ENCODE measurements at regions not wholly inside any gene's neighbourhood (a gene's known extent, or its start where the extent isn't known, plus 50 kb on each side); places are given as distances from the start of the nearest gene placed in this dataset.

GRCh38 chr6:156560476-156560875, 216.7 kb upstream of the ARID1B start:
- DNase-seq, result no peak

DNA sequence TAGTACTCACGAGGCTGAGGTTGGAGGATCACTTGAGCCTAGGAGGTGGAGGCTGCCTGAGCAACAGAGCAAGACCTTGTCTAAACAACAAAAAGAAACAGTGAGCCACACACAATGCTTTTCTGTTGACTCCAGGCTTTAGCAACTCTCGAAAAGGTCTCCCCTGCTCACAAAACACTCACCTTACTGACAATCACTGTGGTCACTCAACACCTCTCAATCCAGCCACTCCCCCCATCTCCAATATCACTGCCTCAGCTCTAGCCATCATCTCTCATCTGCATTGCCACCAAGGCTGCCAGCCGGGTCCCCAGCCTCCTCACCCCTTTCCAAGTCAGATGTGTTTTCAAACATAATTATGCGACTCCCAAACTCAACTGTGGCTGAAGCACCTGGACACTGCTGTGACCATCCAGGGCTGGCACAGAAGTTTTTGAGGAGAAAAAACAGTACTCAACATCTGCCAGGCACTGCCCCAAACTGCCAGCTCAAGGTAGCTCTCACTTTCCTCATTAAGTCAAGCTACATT, 218.0 kb upstream of the ARID1B start:
- DNase-seq, result no peak

DNA sequence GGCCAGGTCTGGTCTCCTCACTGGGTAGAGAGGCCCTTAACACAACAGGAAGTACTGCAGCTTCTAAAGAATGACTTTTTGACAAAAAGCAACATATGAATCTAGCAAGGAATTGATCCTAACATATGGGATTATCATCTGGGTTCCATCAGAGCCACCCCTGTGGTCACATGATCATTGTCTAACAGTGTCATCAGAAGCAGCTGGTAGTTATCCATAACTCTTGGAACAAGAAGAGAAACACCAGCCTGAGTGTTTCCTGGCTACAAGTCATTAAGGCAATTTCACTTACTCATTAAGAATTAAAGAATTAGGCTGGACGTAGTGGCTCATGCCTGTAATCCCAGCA, 219.3 kb upstream of the ARID1B start:
- no peak for DNase-seq

- no peak for DNase-seq
These were observed 219.8 kb upstream of the ARID1B start for GRCh38 chr6:156557251-156557910.

- DNase-seq, result no peak
These were observed 220.4 kb upstream of the ARID1B start for GRCh38 chr6:156556811-156557210.

- no peak for DNase-seq
These were observed 222.1 kb upstream of the ARID1B start for GRCh38 chr6:156555116-156555515.

- no peak for DNase-seq
These were observed 223.0 kb upstream of the ARID1B start for GRCh38 chr6:156554160-156554559.

DNA sequence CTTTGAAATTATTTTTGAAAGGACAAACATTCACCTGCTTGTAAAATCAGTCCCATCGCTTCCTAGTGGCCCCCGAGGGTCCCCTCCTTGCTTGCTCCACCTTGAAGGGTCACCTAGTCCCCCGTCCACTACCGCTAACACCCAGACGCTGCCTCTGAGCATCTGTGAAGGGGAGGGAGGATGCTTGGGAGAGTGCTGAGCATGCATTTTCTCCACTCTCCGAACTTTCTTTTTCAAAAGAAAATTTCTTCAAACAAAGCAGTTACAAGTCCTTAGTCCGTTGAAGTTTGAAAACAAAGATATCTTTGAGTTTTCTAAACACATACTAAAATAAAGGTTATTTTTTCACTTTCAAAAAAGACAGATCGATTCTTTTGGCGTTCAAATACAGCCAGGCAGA, 224.3 kb upstream of the ARID1B start:
- DNase-seq, result no peak

DNA sequence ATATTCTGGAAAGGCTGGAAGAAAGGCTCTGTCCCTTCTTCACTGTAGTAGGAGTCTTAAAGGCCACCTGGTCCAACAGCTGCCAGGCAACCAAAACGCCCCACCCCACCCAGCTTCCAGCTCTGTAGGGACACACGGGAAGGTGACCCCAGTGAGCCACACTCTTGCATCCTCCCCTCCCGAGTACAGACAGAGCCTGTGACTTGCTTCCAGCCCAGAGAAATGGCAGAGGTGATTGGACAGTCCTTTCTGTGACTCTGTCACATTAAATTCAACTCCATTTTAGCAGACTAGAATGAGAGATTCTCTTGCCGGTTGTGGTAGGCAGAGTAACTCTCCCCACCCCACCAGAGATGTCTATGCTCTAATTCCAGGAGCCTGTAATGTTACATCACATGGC, 226.2 kb upstream of the ARID1B start:
- DNase-seq, result no peak

DNA sequence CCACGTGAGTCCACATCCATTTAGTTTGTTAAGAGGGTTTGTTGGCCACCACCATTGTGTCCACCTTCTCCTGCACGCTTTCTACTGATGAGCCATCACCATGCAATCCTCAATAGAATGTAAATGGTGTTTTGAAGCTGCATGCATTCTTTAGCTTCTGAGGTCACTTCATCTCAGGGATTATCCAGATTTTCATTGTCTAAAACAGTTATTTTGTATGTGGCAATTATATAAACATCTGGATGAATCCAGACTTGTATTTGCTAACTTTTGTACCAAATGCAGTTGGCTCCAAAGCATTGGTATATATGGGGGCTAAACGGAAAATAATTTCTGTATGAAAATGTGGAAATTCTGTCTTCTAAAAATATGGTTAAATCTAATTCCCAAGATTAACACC, 231.2 kb upstream of the ARID1B start:
- no peak for DNase-seq

DNA sequence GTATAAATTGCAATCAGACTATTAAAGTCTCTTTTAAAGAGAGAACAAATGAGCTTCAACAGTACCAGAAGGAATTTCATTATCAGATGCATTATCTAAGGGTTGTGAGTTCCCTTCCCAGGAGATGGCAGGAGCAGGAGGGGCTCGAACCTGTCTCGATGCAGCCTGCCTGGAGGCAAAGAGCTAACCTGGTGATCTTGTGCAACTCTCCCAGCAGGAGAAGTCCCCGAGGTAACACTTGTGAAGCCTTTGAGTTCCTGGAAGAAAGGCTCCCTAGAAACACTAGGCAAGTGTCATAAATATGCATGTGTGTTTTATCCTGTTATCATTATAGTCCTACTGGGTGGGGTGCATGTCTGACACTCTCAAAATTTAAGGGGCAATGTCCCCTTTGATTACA, 232.2 kb upstream of the ARID1B start:
- no peak for DNase-seq

DNA sequence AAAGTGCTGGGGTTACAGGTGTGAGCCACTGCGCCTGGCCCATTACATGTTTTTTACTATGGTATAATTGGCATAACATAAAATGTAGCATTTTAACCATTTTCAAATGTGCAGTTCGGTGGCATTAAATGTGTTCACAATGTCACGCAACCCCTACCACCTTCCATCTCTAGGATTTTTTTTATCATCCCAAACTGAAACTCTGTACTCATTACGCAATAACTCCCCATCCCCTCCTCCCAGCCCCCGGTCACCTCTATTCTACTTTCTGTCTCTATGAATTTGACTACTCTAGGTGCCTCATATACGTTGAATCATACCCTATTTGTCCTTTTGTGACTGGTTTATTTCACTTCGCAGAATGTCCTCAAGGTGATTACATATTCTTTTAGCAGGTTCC, 233.1 kb upstream of the ARID1B start:
- no peak for DNase-seq

- no peak for DNase-seq
These were observed 233.7 kb upstream of the ARID1B start for GRCh38 chr6:156543431-156543830.

- DNase-seq, result no peak
These were observed 238.1 kb upstream of the ARID1B start for GRCh38 chr6:156538875-156539660.

DNA sequence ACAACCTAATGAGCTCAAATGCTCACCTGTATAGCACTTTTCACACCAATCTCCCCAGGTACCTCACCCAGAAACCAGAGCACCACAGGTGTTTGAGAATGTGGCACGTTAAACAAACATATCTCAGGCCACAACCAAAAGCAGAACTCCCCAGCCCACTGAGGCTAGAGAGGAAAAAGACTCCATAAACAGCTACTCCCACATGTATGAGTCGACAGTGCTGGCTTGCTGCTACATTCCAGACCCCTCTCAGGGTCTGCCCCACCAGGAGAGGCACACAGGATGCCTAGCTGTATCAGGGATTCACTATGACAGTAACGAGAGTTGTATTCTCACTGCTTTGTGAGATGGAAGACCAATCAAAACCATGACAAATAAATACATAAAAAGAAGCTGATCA, 242.6 kb upstream of the ARID1B start:
- DNase-seq, result no peak

DNA sequence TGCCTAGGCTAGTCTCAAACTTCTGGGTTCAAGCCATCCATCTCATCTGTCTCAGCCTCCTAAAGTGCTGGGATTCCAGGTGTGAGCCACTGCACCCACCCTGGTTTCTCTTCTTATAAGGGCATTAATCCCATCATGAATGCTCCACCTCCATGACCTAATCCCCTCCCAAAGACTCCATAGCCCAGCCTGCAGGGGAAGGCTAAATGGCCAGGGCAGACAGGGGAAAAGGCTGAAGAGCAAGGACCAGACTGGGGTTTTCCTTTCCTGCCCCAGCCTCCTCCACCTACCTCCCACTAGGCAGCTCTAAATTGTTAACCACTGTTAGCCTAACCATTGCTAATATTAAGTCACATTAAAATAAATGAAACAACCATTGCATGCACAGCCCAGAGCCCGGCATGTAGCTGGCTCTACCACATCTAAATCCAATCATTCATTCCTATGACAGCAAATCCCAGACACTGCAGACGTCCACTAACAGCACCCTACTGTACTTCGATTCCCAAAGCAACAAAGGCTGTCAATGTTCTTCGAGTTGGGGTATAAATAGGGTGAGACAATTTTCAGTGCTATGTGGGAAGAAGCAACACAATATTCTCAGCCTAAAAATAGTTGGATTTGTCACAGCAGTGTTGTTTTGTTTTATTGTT, 243.2 kb upstream of the ARID1B start:
- DNase-seq, result no peak

DNA sequence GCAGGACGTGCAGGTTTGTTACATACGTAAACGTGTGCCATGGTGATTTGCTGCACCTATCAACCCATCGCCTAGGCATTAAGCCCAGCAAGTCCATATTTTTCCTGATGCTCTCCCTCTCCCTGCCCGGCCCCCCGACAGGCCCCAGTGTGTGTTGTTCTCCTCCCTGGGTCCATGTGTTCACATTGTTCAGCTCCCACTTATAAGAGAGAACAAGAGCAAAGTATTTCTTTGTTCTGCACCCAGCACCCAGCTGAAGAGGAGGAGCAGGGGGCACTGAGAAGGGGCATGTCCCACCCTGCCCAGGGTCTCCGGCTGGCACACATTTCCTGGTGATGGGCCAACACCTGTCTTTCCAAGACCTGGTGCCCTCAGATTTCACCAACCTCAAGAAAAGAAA, 251.1 kb upstream of the ARID1B start:
- DNase-seq, result no peak

DNA sequence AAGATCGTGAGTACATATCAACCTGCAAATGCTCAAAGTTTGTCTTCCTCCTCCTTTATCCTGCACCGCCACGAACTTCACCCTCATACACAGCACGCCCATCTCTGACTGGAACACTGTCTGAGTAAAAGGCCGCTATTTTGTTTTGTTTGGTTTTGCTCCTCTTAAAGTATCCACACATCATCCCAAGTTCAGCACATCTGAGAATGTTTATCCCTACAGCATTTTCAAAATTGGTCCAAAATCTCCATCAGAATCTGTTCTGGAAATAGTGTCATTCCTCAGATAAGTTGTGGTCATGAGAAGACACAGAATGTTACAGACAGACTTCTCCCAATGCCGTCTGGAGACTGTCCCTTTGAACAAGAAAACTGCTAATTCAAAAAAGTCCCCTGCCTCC, 251.6 kb upstream of the ARID1B start:
- no peak for DNase-seq

- no peak for DNase-seq
These were observed 257.2 kb upstream of the ARID1B start for GRCh38 chr6:156519940-156520339.

DNA sequence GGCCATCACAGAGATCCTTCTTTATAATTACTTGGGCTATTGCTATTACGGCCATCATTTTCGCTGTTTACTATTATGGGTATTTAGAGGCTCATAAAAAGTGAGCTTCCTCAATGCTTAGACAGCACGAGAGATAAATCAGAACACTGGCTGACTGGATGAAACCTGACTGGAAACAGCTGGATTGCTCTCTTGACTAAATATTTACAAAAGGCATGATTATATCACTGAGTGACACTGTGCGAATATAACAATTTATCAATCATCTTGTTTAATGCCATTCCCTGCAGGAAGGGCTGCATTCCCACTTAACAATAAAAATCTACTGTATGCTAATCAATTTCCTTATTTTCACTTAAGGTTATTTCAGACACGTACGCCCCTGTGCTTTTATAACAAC, 260.1 kb upstream of the ARID1B start:
- DNase-seq, result no peak

DNA sequence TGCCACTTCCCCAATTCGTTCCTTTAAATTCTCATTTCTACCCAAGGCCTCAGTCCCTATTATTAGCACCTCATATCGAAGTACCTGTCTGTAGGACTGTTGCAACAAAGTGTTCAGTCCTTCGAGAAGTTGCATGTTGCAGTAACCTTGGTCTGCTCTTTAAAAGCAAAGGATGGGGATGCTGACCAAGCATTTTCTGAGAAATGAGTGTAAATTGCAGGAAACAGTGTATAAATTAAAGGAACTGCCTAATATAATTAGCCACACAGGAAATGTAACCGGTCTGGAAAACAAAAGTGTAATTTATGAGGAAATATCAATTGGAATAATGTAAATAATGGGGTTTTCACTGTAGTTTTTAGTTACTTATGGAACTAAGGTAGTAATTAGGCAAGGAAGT, 261.9 kb upstream of the ARID1B start:
- no peak for DNase-seq

- no peak for DNase-seq
These were observed 263.7 kb upstream of the ARID1B start for GRCh38 chr6:156513504-156513903.

DNA sequence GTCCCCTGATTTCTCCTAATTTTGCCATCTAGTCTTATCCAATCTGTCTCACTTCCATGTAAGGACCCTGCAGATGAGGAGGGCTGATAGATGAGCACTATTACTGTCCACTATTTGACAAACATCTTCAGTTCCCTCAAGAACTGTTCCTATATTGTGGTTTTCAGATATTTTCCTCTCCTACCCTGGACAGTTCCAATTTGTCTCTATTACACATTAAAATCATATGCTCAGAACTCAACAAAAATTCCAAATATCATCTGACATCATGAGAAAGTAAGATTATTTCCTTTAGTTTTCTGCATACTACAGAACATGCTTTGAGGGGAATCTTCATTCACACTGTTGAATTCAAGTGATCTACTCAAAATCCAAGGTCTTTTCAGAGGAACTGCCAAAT, 265.6 kb upstream of the ARID1B start:
- no peak for DNase-seq

DNA sequence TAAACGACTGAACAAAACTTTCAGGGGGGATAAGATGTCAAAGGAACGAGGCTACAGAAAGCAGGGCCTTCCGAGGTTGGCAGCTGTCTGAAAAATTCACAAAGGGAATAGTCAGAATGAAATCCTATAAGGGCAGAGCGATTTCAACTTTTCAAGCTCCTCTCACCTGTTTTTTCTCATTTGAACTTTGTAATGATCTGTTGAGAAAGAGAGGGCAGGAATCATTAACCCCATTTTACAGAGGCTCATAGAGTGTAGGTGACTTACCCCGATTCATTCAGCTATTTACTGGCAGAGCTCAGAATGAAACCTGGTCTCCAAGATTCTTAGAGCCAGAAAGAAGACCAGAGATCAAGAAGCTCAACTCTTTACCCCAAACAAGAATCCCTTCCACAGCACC, 266.1 kb upstream of the ARID1B start:
- no peak for DNase-seq

Measured in activated CD4-positive, alpha-beta T cell treated with anti-CD3 and anti-CD28 coated beads for 1 hour (primary cell).